ENCODE measurements at regions not wholly inside any gene's neighbourhood (a gene's known extent, or its start where the extent isn't known, plus 50 kb on each side); places are given as distances from the start of the nearest gene placed in this dataset.
"Not testable (repeated sequence)": the region's sequence is repeated elsewhere in the genome, so short reads cannot be mapped to it uniquely, and the experiment has no call there.

GRCh38 chr2:51795248-51795888, 763.4 kb upstream of the NRXN1 start:
- DNase-seq = peak in 3 of 42 donors; percentile 2 to 28 (median 26)
- intact Hi-C loops (cut with DNase I) = no loop called here

- no peak for DNase-seq
- intact Hi-C loops (cut with DNase I) = no loop called here
Measured at GRCh38 chr2:51791496-51791895, 759.6 kb upstream of the NRXN1 start.

- intact Hi-C loops (cut with DNase I) = no loop called here
- DNase-seq = no peak
Measured at GRCh38 chr2:51790854-51791253, 758.9 kb upstream of the NRXN1 start.

GRCh38 chr2:51789918-51790317, 758.0 kb upstream of the NRXN1 start:
- intact Hi-C loops (cut with DNase I) = no loop called here
- no peak for DNase-seq

- peak in 38 of 42 donors; percentile 16 to 88 (median 52) for DNase-seq
- intact Hi-C loops (cut with DNase I) = no loop called here
Measured at GRCh38 chr2:51782921-51783765, 751.2 kb upstream of the NRXN1 start.

GRCh38 chr2:51781691-51782090, 749.8 kb upstream of the NRXN1 start:
- intact Hi-C loops (cut with DNase I) = no loop called here

GRCh38 chr2:51780353-51780752, 748.4 kb upstream of the NRXN1 start:
- intact Hi-C loops (cut with DNase I) = no loop called here
- DNase-seq = no peak

More at GRCh38 chr2:51781691-51782090, 749.8 kb upstream of the NRXN1 start:
- peak in 1 of 42 donors; percentile 7 for DNase-seq

- DNase-seq; intact Hi-C loops (cut with DNase I): not testable (repeated sequence)
Measured at GRCh38 chr2:51779723-51780122, 747.8 kb upstream of the NRXN1 start.

GRCh38 chr2:51778806-51779205, 746.9 kb upstream of the NRXN1 start:
- intact Hi-C loops (cut with DNase I) = no loop called here
- DNase-seq = no peak

GRCh38 chr2:51774606-51775005, 742.7 kb upstream of the NRXN1 start:
- intact Hi-C loops (cut with DNase I); DNase-seq: not testable (repeated sequence)

GRCh38 chr2:51760441-51760840, 728.5 kb upstream of the NRXN1 start:
- intact Hi-C loops (cut with DNase I) = no loop called here
- no peak for DNase-seq

- intact Hi-C loops (cut with DNase I) = no loop called here
- DNase-seq = no peak
Measured at GRCh38 chr2:51758081-51758480, 726.1 kb upstream of the NRXN1 start.

- DNase-seq = no peak
- intact Hi-C loops (cut with DNase I) = no loop called here
Measured at GRCh38 chr2:51734115-51734514, 702.2 kb upstream of the NRXN1 start.

GRCh38 chr2:51723691-51724090, 691.8 kb upstream of the NRXN1 start:
- no peak for DNase-seq

GRCh38 chr2:51722311-51722710, 690.4 kb upstream of the NRXN1 start:
- intact Hi-C loops (cut with DNase I) = no loop called here
- no peak for DNase-seq

More at GRCh38 chr2:51723691-51724090, 691.8 kb upstream of the NRXN1 start:
- intact Hi-C loops (cut with DNase I) = no loop called here

- intact Hi-C loops (cut with DNase I) = no loop called here
Measured at GRCh38 chr2:51720826-51721225, 688.9 kb upstream of the NRXN1 start.

GRCh38 chr2:51718881-51719280, 686.9 kb upstream of the NRXN1 start:
- intact Hi-C loops (cut with DNase I) = no loop called here

More at GRCh38 chr2:51720826-51721225, 688.9 kb upstream of the NRXN1 start:
- DNase-seq = no peak

GRCh38 chr2:51717312-51717711, 685.4 kb upstream of the NRXN1 start:
- no peak for DNase-seq

More at GRCh38 chr2:51718881-51719280, 686.9 kb upstream of the NRXN1 start:
- no peak for DNase-seq

GRCh38 chr2:51711766-51712165, 679.8 kb upstream of the NRXN1 start:
- intact Hi-C loops (cut with DNase I) = no loop called here

More at GRCh38 chr2:51717312-51717711, 685.4 kb upstream of the NRXN1 start:
- intact Hi-C loops (cut with DNase I) = no loop called here

GRCh38 chr2:51710222-51710621, 678.3 kb upstream of the NRXN1 start:
- intact Hi-C loops (cut with DNase I) = no loop called here
- peak in 3 of 42 donors; percentile 2 to 8 (median 3) for DNase-seq

More at GRCh38 chr2:51711766-51712165, 679.8 kb upstream of the NRXN1 start:
- DNase-seq = no peak
